ENCODE measurements at regions not wholly inside any gene's neighbourhood (a gene's known extent, or its start where the extent isn't known, plus 50 kb on each side); places are given as distances from the start of the nearest gene placed in this dataset.

DNA sequence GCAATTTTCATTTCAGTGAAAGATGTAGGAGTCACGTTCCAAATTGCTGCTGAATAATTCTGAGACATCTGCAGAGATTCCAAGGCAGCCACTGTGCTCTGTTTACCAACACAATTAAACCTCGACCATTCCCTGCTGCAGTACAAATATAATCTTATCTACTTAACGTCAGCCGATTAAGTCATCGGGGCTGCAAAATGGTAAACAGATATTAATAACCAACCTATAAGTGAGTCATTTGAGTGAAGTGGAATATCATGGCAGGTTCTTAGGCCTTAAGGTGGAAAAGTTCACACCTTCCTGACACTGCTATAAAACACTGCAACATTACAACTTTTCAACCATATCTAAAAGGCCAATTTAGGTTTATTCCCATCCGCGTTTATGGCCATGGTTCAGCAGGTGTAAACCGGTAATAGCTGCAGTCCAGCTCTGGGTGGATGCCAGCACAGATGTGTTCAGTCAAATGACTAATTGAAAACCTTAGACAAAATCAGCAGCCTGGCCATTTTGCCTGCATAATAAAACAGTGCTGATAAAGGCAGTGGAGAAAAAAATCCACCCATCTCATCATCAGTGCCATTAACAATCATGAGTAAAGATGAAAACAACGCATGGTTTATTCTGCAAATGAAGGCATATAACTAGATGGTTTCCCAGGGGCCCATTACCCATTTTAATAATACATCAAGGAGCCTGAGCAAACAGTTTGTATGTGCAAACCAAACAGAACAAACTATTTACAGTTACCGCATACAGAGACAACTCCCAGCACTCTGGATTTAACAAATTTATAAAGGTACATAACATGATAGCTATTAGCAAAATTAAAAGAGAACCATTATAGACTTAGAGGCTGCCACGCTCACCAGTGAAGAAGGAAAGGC lies 202.9 kb upstream of the IRX3 start:
- no peaks in the 10 kb centered on the region for H3F3A ChIP-seq (ENCODE audit: insufficient read depth, low read length, poor library complexity, severe bottlenecking)
- no peaks in the 10 kb centered on the region for H3K9me2 ChIP-seq (ENCODE audit: insufficient read depth, low read length)
- no peak overlapping the region for H3K4me2 ChIP-seq (ENCODE audit: low read length)
- no peaks in the 10 kb centered on the region for H3K79me2 ChIP-seq (replicated peaks; ENCODE audit: insufficient read depth, low read length)
- H4K20me1 ChIP-seq (ENCODE audit: insufficient read depth): no peaks in the 10 kb centered on the region
- H3K27ac ChIP-seq (ENCODE audit: low read length): no peak overlapping the region
- H3K9me3 ChIP-seq (ENCODE audit: low read length): no peaks in the 10 kb centered on the region
- TF ChIP-seq TAF1 (IDR thresholded peaks at IDR 0.05; ENCODE audit: low read depth) (no peak), POLR2AphosphoS5 (IDR thresholded peaks at IDR 0.05) (no peak), EP300 (conservative IDR thresholded peaks at IDR 0.05; ENCODE audit: poor library complexity, severe bottlenecking) (no peak), MXI1 (conservative IDR thresholded peaks at IDR 0.05; ENCODE audit: poor library complexity, severe bottlenecking) (no peak), EZH2 (IDR thresholded peaks at IDR 0.05; ENCODE audit: borderline replicate concordance, insufficient read depth, low read length, poor library complexity, severe bottlenecking) (no peak)
- TF ChIP-seq, protein P1, sequence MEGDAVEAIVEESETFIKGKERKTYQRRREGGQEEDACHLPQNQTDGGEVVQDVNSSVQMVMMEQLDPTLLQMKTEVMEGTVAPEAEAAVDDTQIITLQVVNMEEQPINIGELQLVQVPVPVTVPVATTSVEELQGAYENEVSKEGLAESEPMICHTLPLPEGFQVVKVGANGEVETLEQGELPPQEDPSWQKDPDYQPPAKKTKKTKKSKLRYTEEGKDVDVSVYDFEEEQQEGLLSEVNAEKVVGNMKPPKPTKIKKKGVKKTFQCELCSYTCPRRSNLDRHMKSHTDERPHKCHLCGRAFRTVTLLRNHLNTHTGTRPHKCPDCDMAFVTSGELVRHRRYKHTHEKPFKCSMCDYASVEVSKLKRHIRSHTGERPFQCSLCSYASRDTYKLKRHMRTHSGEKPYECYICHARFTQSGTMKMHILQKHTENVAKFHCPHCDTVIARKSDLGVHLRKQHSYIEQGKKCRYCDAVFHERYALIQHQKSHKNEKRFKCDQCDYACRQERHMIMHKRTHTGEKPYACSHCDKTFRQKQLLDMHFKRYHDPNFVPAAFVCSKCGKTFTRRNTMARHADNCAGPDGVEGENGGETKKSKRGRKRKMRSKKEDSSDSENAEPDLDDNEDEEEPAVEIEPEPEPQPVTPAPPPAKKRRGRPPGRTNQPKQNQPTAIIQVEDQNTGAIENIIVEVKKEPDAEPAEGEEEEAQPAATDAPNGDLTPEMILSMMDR (IDR thresholded peaks at IDR 0.05; ENCODE audit: poor library complexity, severe bottlenecking): no peak
- TF ChIP-seq, protein P2, sequence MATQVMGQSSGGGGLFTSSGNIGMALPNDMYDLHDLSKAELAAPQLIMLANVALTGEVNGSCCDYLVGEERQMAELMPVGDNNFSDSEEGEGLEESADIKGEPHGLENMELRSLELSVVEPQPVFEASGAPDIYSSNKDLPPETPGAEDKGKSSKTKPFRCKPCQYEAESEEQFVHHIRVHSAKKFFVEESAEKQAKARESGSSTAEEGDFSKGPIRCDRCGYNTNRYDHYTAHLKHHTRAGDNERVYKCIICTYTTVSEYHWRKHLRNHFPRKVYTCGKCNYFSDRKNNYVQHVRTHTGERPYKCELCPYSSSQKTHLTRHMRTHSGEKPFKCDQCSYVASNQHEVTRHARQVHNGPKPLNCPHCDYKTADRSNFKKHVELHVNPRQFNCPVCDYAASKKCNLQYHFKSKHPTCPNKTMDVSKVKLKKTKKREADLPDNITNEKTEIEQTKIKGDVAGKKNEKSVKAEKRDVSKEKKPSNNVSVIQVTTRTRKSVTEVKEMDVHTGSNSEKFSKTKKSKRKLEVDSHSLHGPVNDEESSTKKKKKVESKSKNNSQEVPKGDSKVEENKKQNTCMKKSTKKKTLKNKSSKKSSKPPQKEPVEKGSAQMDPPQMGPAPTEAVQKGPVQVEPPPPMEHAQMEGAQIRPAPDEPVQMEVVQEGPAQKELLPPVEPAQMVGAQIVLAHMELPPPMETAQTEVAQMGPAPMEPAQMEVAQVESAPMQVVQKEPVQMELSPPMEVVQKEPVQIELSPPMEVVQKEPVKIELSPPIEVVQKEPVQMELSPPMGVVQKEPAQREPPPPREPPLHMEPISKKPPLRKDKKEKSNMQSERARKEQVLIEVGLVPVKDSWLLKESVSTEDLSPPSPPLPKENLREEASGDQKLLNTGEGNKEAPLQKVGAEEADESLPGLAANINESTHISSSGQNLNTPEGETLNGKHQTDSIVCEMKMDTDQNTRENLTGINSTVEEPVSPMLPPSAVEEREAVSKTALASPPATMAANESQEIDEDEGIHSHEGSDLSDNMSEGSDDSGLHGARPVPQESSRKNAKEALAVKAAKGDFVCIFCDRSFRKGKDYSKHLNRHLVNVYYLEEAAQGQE (IDR thresholded peaks at IDR 0.05; ENCODE audit: borderline replicate concordance): no peak
- H3K36me3 ChIP-seq (ENCODE audit: insufficient read depth, low read length): no peaks in the 10 kb centered on the region
- H3K9ac ChIP-seq (ENCODE audit: low read length): no peak overlapping the region
- H2AFZ ChIP-seq (ENCODE audit: low read depth, low read length): no peak overlapping the region
- H3K4me3 ChIP-seq (ENCODE audit: low read length): no peak overlapping the region
- no peaks in the 10 kb centered on the region for H3K27me3 ChIP-seq (ENCODE audit: insufficient read depth, low read depth, low read length)

DNA sequence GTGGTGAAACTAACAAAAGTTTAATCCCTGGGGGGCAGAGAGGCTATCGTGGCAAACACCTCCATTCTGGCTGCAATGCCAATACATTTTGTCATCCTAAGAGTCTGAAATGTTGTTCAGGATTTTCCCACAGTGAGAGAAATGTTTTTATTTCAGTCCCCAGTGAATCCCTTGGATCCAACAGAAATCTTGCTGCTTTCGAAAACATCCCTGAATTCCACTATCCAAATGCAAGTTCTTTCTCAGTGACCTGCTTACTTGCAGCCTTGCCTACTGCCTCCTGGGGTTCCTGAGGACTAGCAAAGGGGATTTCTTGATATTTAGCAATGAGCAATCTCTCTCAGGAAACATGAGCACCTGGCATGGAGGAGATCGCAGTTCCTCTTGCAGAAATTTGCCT lies 202.1 kb upstream of the IRX3 start:
- H3K4me3 ChIP-seq (ENCODE audit: low read length): no peak overlapping the region
- H3K9ac ChIP-seq (ENCODE audit: low read length): no peak overlapping the region
- no peaks in the 10 kb centered on the region for H4K20me1 ChIP-seq (ENCODE audit: insufficient read depth)
- no peaks in the 10 kb centered on the region for H3K79me2 ChIP-seq (replicated peaks; ENCODE audit: insufficient read depth, low read length)
- no peaks in the 10 kb centered on the region for H3K9me2 ChIP-seq (ENCODE audit: insufficient read depth, low read length)
- no peak for TF ChIP-seq POLR2AphosphoS5 (IDR thresholded peaks at IDR 0.05)
- TF ChIP-seq EP300 (conservative IDR thresholded peaks at IDR 0.05; ENCODE audit: poor library complexity, severe bottlenecking): no peak
- TF ChIP-seq RAD21 (conservative IDR thresholded peaks at IDR 0.05): no peak
- no peak for TF ChIP-seq EZH2 (IDR thresholded peaks at IDR 0.05; ENCODE audit: borderline replicate concordance, insufficient read depth, low read length, poor library complexity, severe bottlenecking)
- TF ChIP-seq SMC3 (conservative IDR thresholded peaks at IDR 0.05; ENCODE audit: poor library complexity): no peak
- TF ChIP-seq MXI1 (conservative IDR thresholded peaks at IDR 0.05; ENCODE audit: poor library complexity, severe bottlenecking): no peak
- no peak for TF ChIP-seq TAF1 (IDR thresholded peaks at IDR 0.05; ENCODE audit: low read depth)
- TF ChIP-seq, protein P2 (IDR thresholded peaks at IDR 0.05; ENCODE audit: borderline replicate concordance): no peak
- TF ChIP-seq, protein P1 (IDR thresholded peaks at IDR 0.05; ENCODE audit: poor library complexity, severe bottlenecking): no peak
- no peak overlapping the region for H3K27ac ChIP-seq (ENCODE audit: low read length)
- H3K27me3 ChIP-seq (ENCODE audit: insufficient read depth, low read depth, low read length): no peaks in the 10 kb centered on the region
- H3K4me2 ChIP-seq (ENCODE audit: low read length): no peak overlapping the region
- no peaks in the 10 kb centered on the region for H3F3A ChIP-seq (ENCODE audit: insufficient read depth, low read length, poor library complexity, severe bottlenecking)
- H2AFZ ChIP-seq (ENCODE audit: low read depth, low read length): no peak overlapping the region
- H3K36me3 ChIP-seq (ENCODE audit: insufficient read depth, low read length): no peaks in the 10 kb centered on the region
- no peaks in the 10 kb centered on the region for H3K9me3 ChIP-seq (ENCODE audit: low read length)
